ENCODE measurements at regions not wholly inside any gene's neighbourhood (a gene's known extent, or its start where the extent isn't known, plus 50 kb on each side); places are given as distances from the start of the nearest gene placed in this dataset.

- no peak for TF ChIP-seq EZH2 (IDR thresholded peaks at IDR 0.05)
- TF ChIP-seq POLR2AphosphoS5 (IDR thresholded peaks at IDR 0.05; ENCODE audit: borderline replicate concordance, low read depth, low read length), result no peak
- TF ChIP-seq FOXP2 (optimal IDR thresholded peaks at IDR 0.05; ENCODE audit: control extremely low read depth, extremely low read length, insufficient read depth), result no peak
Measured at GRCh38 chr20:52494244-52494643, 302.7 kb upstream of the ZFP64 start.

All from SK-N-MC (cell line).